Rectal smooth muscle tissue (tissue), 1 donor: ENCODE measurements at regions not wholly inside any gene's neighbourhood (a gene's known extent, or its start where the extent isn't known, plus 50 kb on each side); places are given as distances from the start of the nearest gene placed in this dataset.

Experiments
- H3K27ac ChIP-seq: one replicate; pipeline ENCODE4 v1.7.0; 2013; ENCODE audit warnings: low read depth, low read length, inconsistent platforms
- H3K27me3 ChIP-seq: one replicate; pipeline ENCODE4 v1.7.0; 2013; ENCODE audit warnings: low read length; ENCODE audit not compliant: control insufficient read depth, insufficient read depth
- H3K36me3 ChIP-seq: one replicate; pipeline ENCODE4 v1.7.0; 2013; ENCODE audit warnings: low read length; ENCODE audit not compliant: control insufficient read depth, insufficient read depth
- H3K4me1 ChIP-seq: one replicate; pipeline ENCODE4 v1.7.0; 2013; ENCODE audit warnings: low read length; ENCODE audit not compliant: control insufficient read depth, insufficient read depth
- H3K4me3 ChIP-seq: one replicate; pipeline ENCODE4 v1.7.0; 2013; ENCODE audit warnings: low read length
- H3K9ac ChIP-seq: one replicate; pipeline ENCODE4 v1.7.0; 2013; ENCODE audit warnings: low read length

- Histone ChIP-seq H3K4me3 (no peak overlapping the region), H3K27me3 (no peaks in the 10 kb centered on the region), H3K4me1 (no peaks in the 10 kb centered on the region), H3K9ac (no peak overlapping the region), H3K36me3 (no peaks in the 10 kb centered on the region), H3K27ac (no peak overlapping the region)
Observed at GRCh38 chr9:108643731-108644510, 211.9 kb downstream of the ACTL7B start.

- no peak overlapping the region for H3K4me3 ChIP-seq
- no peaks in the 10 kb centered on the region for H3K27me3 ChIP-seq
- no peak overlapping the region for H3K27ac ChIP-seq
- no peaks in the 10 kb centered on the region for H3K4me1 ChIP-seq
- H3K36me3 ChIP-seq, result no peaks in the 10 kb centered on the region
- no peak overlapping the region for H3K9ac ChIP-seq
Observed at GRCh38 chr9:108642871-108643270, 212.9 kb downstream of the ACTL7B start.

- Histone ChIP-seq H3K27ac (no peak overlapping the region), H3K4me3 (no peak overlapping the region), H3K36me3 (no peaks in the 10 kb centered on the region), H3K9ac (no peak overlapping the region), H3K27me3 (no peaks in the 10 kb centered on the region), H3K4me1 (no peaks in the 10 kb centered on the region)
Observed at GRCh38 chr9:108640230-108640629, 215.6 kb downstream of the ACTL7B start.

- no peak overlapping the region for H3K4me3 ChIP-seq
- no peaks in the 10 kb centered on the region for H3K4me1 ChIP-seq
- H3K27me3 ChIP-seq, result no peaks in the 10 kb centered on the region
- H3K9ac ChIP-seq, result no peak overlapping the region
- H3K27ac ChIP-seq, result no peak overlapping the region
- H3K36me3 ChIP-seq, result no peaks in the 10 kb centered on the region
Observed at GRCh38 chr9:108639696-108640095, 216.1 kb downstream of the ACTL7B start.

- Histone ChIP-seq H3K9ac (no peak overlapping the region), H3K4me3 (no peak overlapping the region), H3K27ac (no peak overlapping the region), H3K4me1 (no peaks in the 10 kb centered on the region), H3K27me3 (no peaks in the 10 kb centered on the region), H3K36me3 (no peaks in the 10 kb centered on the region)
Observed at GRCh38 chr9:108639091-108639490, 216.7 kb downstream of the ACTL7B start.

- no peak overlapping the region for H3K4me3 ChIP-seq
- no peak overlapping the region for H3K9ac ChIP-seq
- no peaks in the 10 kb centered on the region for H3K4me1 ChIP-seq
- H3K27me3 ChIP-seq, result no peaks in the 10 kb centered on the region
- H3K36me3 ChIP-seq, result no peaks in the 10 kb centered on the region
- H3K27ac ChIP-seq, result no peak overlapping the region
Observed at GRCh38 chr9:108637340-108637739, 218.4 kb downstream of the ACTL7B start.

- no peaks in the 10 kb centered on the region for H3K4me1 ChIP-seq
- no peaks in the 10 kb centered on the region for H3K27me3 ChIP-seq
- H3K36me3 ChIP-seq, result no peaks in the 10 kb centered on the region
- H3K27ac ChIP-seq, result no peak overlapping the region
- H3K4me3 ChIP-seq, result no peak overlapping the region
- H3K9ac ChIP-seq, result no peak overlapping the region
Observed at GRCh38 chr9:108636013-108636412, 219.8 kb downstream of the ACTL7B start.

- H3K4me3 ChIP-seq, result no peak overlapping the region
Observed at GRCh38 chr9:108634672-108635462, 220.9 kb downstream of the ACTL7B start.

GRCh38 chr9:108634204-108634603, 221.6 kb downstream of the ACTL7B start:
- no peaks in the 10 kb centered on the region for H3K4me1 ChIP-seq
- no peaks in the 10 kb centered on the region for H3K36me3 ChIP-seq
- no peak overlapping the region for H3K4me3 ChIP-seq
- H3K9ac ChIP-seq, result no peak overlapping the region
- H3K27ac ChIP-seq, result no peak overlapping the region
- H3K27me3 ChIP-seq, result no peaks in the 10 kb centered on the region

More at GRCh38 chr9:108634672-108635462, 220.9 kb downstream of the ACTL7B start:
- H3K27me3 ChIP-seq, result no peaks in the 10 kb centered on the region
- H3K27ac ChIP-seq, result no peak overlapping the region
- no peaks in the 10 kb centered on the region for H3K36me3 ChIP-seq
- H3K9ac ChIP-seq, result no peak overlapping the region
- no peaks in the 10 kb centered on the region for H3K4me1 ChIP-seq

GRCh38 chr9:108631496-108632285, 224.1 kb downstream of the ACTL7B start:
- H3K9ac ChIP-seq, result no peak overlapping the region

GRCh38 chr9:108628316-108628715, 227.5 kb downstream of the ACTL7B start:
- Histone ChIP-seq H3K9ac (no peak overlapping the region), H3K27ac (no peak overlapping the region), H3K4me3 (no peak overlapping the region), H3K27me3 (no peaks in the 10 kb centered on the region), H3K4me1 (no peaks in the 10 kb centered on the region), H3K36me3 (no peaks in the 10 kb centered on the region)

More at GRCh38 chr9:108631496-108632285, 224.1 kb downstream of the ACTL7B start:
- Histone ChIP-seq H3K27me3 (no peaks in the 10 kb centered on the region), H3K4me1 (no peaks in the 10 kb centered on the region), H3K4me3 (no peak overlapping the region), H3K36me3 (no peaks in the 10 kb centered on the region), H3K27ac (no peak overlapping the region)

GRCh38 chr9:108626743-108627142, 229.0 kb downstream of the ACTL7B start:
- Histone ChIP-seq H3K36me3 (no peaks in the 10 kb centered on the region), H3K4me3 (no peak overlapping the region), H3K27ac (no peak overlapping the region), H3K27me3 (no peaks in the 10 kb centered on the region), H3K9ac (no peak overlapping the region), H3K4me1 (no peaks in the 10 kb centered on the region)
